PC-3 (cell line): ENCODE measurements at regions not wholly inside any gene's neighbourhood (a gene's known extent, or its start where the extent isn't known, plus 50 kb on each side); places are given as distances from the start of the nearest gene placed in this dataset.

ENCODE experiments used
- CTCF ChIP-seq: fragments of 300-600 bp; sonication (generic); conservative IDR thresholded peaks from 2 replicates; pipeline ENCODE4 v1.5.1; 2017; ENCODE audit warnings: antibody characterized with exemption, low read depth, mild to moderate bottlenecking, low read length
- EZH2 ChIP-seq: fragments of 300-600 bp; sonication (generic); IDR thresholded peaks from one replicate; pipeline ENCODE4 v1.6.1; 2017; ENCODE audit warnings: antibody characterized with exemption, mild to moderate bottlenecking, low read length; ENCODE audit not compliant: unreplicated experiment

- TF ChIP-seq CTCF (no peak), EZH2 (no peak)
These were observed 2186.5 kb upstream of the ACO1 start for GRCh38 chr9:30197954-30198353.
